ENCODE measurements at regions not wholly inside any gene's neighbourhood (a gene's known extent, or its start where the extent isn't known, plus 50 kb on each side); places are given as distances from the start of the nearest gene placed in this dataset.

DNA sequence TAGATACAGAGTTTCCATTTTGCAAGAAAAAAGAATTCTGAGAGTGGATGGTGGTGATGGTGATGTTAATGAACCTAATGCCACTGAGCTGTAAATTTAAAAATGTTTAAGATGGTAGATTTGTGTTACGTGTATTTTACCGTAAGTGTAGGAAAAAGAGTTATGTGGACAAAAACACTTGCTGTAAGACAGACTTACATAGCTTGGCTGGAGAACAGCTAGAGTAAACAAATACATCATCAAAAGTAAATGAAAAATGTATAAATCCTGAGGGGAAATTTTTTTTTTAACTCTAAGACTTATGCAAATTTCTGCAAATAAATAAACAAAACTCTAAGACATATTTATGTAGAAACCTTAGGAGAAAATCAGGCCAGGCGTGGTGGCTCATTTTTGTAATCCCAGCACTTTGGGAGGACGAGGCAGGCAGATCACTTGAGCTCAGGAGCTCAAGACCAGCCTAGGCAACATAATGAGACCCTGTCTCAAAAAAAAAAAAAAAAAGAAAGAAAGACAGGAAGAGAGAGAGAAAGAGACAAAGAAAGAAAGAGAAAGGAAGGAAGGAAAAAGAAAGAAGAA, 66.2 kb upstream of the CDK13 start:
- TF ChIP-seq EP300 (IDR thresholded peaks at IDR 0.05) = no peak
- TF ChIP-seq, protein P1, sequence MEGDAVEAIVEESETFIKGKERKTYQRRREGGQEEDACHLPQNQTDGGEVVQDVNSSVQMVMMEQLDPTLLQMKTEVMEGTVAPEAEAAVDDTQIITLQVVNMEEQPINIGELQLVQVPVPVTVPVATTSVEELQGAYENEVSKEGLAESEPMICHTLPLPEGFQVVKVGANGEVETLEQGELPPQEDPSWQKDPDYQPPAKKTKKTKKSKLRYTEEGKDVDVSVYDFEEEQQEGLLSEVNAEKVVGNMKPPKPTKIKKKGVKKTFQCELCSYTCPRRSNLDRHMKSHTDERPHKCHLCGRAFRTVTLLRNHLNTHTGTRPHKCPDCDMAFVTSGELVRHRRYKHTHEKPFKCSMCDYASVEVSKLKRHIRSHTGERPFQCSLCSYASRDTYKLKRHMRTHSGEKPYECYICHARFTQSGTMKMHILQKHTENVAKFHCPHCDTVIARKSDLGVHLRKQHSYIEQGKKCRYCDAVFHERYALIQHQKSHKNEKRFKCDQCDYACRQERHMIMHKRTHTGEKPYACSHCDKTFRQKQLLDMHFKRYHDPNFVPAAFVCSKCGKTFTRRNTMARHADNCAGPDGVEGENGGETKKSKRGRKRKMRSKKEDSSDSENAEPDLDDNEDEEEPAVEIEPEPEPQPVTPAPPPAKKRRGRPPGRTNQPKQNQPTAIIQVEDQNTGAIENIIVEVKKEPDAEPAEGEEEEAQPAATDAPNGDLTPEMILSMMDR (IDR thresholded peaks at IDR 0.05) = no peak
- TF ChIP-seq POLR2A (IDR thresholded peaks at IDR 0.05) = no peak
- Histone ChIP-seq H3K36me3 (no peaks in the 10 kb centered on the region), H3K4me1 (no peaks in the 10 kb centered on the region), H3K4me3 (no peak overlapping the region), H3K27me3 (no peaks in the 10 kb centered on the region), H3K9me3 (peaks cover 0 to 23% (median 0%) of the 10 kb centered on the region in 4 donors), H3K27ac (no peak overlapping the region)
- WGBS, 2 donors = 77 to 78% methylated on average over 4 of the region's 4 CpGs
- no peak for DNase-seq (ENCODE audit: low spot score in 2 of 2)

DNA sequence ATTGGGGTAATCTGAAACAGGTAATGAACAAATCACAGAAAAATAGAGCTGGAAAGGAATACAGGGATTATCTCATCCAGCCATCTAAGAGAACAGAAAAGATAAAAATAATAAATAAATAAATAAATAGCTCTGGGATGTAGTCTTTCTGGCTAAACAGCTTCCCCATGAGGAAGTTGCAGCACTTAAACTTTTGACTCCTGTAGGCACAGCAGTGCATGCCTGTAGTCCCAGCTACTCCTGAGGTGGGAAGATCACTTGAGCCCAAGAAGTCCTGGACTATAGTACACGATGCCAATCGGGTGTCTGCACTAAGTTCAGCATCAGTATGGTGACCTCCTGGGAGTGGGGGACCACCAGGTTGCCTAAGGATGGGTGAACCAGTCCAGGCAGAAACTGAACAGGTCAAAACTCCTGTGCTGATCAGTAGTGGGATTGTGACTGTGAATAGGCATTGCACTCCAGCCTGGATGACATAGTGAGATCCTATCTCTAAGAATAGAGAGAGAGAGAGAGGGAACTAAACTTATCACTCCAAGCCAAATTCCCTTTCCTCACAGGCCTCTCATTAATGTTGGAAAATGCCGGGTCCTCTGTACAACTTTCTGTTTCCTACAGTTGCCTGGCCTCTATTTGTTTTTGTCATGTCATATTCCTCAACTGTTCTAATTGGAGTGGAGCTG, 61.7 kb upstream of the CDK13 start:
- H3K9me3 ChIP-seq = no peaks in the 10 kb centered on the region
- no peaks in the 10 kb centered on the region for H3K4me1 ChIP-seq
- H3K27ac ChIP-seq = no peak overlapping the region
- no peaks in the 10 kb centered on the region for H3K36me3 ChIP-seq
- no peak overlapping the region for H3K4me3 ChIP-seq
- DNase-seq (ENCODE audit: low spot score in 2 of 2) = no peak
- WGBS, 2 donors = 70 to 80% methylated on average over 3 of the region's 3 CpGs
- no peak for TF ChIP-seq EP300 (IDR thresholded peaks at IDR 0.05)
- no peak for TF ChIP-seq POLR2A (IDR thresholded peaks at IDR 0.05)
- H3K27me3 ChIP-seq = no peaks in the 10 kb centered on the region

DNA sequence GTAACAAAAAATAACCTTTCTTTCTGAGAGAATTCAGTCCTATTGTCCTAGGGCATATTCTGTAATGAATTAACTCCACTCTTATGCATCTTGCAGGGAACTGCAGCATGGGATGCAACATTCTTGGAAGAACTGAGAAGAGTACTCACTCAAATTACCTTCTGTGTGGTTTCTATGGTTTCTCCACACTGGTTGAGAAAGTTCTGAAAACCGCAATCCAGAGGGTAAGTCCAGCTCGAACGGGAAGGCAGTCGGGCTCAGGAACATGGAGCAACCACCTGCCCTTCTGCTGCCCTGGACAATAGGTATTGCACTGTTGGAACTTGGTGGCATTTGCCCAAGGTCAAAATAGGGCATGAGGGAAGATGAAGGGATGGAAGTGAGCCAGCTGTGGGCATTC, 59.6 kb upstream of the CDK13 start:
- TF ChIP-seq, protein P1 (IDR thresholded peaks at IDR 0.05) = no peak
- TF ChIP-seq EP300 (IDR thresholded peaks at IDR 0.05) (no peak), POLR2A (IDR thresholded peaks at IDR 0.05) (no peak)
- Histone ChIP-seq H3K27ac (no peak overlapping the region), H3K4me3 (no peak overlapping the region), H3K9me3 (no peaks in the 10 kb centered on the region), H3K4me1 (no peaks in the 10 kb centered on the region), H3K27me3 (no peaks in the 10 kb centered on the region), H3K36me3 (no peaks in the 10 kb centered on the region)
- no peak for DNase-seq (ENCODE audit: low spot score in 2 of 2)
- WGBS, 2 donors = 64 to 71% methylated on average over 4 of the region's 4 CpGs

DNA sequence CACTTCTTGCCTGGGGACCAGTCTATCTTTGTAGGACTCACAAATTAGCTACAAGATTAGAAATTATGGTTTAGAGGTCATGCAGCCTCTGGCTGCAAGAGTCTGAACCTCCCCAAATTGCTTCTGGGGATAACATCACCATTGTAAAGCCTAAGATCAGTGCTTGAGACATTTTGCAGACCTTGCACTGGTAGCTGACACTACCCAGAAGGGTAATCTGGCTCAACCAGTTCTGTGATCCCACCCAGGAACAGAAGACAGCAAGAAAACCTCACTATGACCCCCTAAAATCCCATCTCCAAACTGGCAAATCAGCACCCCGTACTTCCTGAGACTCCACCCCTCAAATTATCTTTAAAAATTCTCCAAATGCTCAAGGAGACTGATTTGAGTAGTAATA, 58.2 kb upstream of the CDK13 start:
- TF ChIP-seq, protein P1 (IDR thresholded peaks at IDR 0.05) = no peak
- TF ChIP-seq EP300 (IDR thresholded peaks at IDR 0.05) = no peak
- no peak for TF ChIP-seq POLR2A (IDR thresholded peaks at IDR 0.05)
- Histone ChIP-seq H3K9me3 (no peaks in the 10 kb centered on the region), H3K36me3 (no peaks in the 10 kb centered on the region), H3K27me3 (no peaks in the 10 kb centered on the region), H3K4me3 (no peak overlapping the region), H3K27ac (no peak overlapping the region), H3K4me1 (no peaks in the 10 kb centered on the region)
- 56 to 63% methylated on average over 1 of the region's 1 CpG for WGBS, 2 donors
- no peak for DNase-seq (ENCODE audit: low spot score in 2 of 2)

DNA sequence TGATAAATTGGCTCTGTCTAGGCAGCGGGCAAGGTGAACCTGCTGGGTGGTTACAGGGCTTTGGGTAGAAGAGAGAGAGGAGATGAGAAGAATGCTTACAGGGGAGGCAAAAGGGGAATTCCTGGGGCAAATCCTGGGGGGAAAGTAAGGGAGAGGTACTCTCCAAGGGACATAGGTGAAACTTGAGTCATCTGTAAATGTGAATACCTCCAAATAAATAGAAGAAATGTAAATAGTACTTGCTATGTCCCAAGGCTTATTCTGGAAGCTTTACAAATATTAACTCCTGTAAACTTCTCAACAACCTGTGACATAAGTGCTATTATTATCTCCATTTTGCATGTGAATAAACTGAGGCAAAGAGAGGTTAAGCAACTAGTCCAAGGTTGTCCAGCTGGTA, 57.7 kb upstream of the CDK13 start:
- DNase-seq (ENCODE audit: low spot score in 2 of 2) = no peak
- Histone ChIP-seq H3K4me1 (no peaks in the 10 kb centered on the region), H3K9me3 (no peaks in the 10 kb centered on the region), H3K36me3 (no peaks in the 10 kb centered on the region), H3K27me3 (no peaks in the 10 kb centered on the region), H3K27ac (no peak overlapping the region), H3K4me3 (no peak overlapping the region)
- TF ChIP-seq POLR2A (IDR thresholded peaks at IDR 0.05) (no peak), EP300 (IDR thresholded peaks at IDR 0.05) (no peak)
- TF ChIP-seq, protein P1 (IDR thresholded peaks at IDR 0.05) = no peak
- WGBS, 2 donors = 91 to 93% methylated on average over 1 of the region's 1 CpG

Data from tibial nerve (tissue), 4 donors.